Stimulated activated CD8-positive, alpha-beta memory T cell treated with anti-CD3 and anti-CD28 coated beads, Interleukin-7, amount 100 ng/mL, for 48 hours (primary cell): ENCODE measurements at regions not wholly inside any gene's neighbourhood (a gene's known extent, or its start where the extent isn't known, plus 50 kb on each side); places are given as distances from the start of the nearest gene placed in this dataset.

Experiments used
- DNase-seq, 2 donors: peaks; one replicate each; pipeline ENCODE4 v3.0.0-alpha.2; 2020; ENCODE audit warnings: low read depth in 1 of 2; ENCODE audit errors: extremely low read depth in 1 of 2

DNA sequence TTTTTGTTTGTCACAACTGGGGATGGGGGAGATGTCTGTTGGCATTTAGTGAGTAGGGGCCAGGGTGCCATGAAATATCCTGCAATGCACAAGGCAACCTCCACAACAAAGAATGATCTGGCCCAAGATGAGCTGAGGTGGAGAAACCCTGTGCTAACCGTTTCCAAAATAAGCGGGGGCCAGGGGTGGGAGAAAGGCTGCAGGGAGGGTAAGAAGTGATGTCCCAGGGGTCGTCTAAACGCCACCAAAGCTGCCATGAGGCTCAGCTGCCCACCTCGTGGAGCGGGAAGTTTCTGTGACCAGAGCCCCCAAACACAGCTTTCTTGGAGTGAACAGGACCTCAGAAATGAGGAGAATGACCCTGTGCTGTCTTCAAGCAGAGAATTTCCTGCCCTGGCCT is 76.5 kb upstream of the CDH5 start:
- DNase-seq, result no peak

DNA sequence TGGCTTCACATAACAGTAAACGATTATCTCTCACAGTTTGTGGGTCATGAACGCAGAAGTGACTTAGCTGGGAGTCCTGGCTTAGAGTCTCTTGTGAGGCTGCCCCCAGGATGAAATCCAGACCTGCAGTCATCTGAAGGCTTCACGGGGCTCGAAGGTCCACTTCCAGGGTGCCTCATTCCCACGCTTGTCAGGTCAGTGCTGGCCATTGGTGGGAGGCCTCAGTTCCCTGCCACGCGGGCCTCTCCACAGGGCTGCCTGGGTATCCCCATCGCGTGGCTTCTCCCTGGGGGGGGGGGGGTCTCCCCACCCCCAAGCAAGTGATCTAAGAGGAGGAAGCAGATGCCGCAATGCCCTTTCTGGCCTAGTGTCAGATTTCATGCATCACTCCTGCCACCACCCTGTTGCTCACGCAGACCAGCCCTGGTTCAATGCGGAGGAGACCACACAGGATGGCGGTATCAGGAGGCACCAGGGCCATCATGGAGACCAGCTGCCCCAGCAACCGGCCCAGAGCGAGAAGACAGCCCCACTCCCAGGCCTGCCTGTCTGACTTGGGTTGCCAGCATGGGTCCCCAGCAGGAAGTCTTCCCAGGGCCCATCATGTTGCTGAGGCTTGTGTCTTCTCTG is 77.3 kb upstream of the CDH5 start:
- no peak for DNase-seq

DNA sequence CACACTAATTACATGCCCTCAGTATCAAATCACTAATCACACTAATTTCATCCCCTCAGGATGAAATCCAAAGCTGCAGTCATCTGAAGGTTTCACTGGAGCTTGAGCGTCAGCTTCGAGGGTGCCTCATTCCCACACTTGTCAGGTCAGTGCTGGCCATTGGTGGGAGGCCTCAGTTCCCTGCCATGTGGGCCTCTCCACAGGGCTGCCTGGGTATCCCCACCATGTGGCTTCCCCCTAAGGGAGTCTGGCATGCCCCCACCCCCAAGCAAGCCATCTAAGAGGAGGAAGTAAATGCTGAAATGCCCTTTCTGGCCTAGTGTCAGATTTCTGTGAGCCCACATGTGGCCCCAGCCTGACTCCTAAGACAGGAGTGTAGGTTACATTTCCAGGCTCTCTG is 78.6 kb upstream of the CDH5 start:
- DNase-seq, result no peak

DNA sequence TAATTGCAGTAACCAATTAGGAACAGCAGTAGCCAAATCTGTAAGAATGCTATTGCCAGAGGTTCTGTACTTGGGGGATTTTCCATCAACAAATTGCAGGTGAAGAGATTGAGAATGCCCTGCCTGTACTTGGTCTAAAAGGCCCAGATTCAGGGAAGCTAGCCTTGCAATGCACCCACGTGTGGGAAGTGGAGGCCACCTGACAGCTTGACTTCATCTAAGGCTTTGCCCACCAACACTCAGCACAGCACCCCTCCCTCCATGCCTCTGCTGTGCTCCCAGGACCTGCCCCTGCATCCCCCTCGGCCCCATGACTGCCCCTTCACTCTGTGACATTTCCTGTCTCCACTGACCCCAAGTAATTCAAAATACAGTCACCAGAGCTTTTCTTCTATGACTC is 79.1 kb upstream of the CDH5 start:
- DNase-seq, result no peak

DNA sequence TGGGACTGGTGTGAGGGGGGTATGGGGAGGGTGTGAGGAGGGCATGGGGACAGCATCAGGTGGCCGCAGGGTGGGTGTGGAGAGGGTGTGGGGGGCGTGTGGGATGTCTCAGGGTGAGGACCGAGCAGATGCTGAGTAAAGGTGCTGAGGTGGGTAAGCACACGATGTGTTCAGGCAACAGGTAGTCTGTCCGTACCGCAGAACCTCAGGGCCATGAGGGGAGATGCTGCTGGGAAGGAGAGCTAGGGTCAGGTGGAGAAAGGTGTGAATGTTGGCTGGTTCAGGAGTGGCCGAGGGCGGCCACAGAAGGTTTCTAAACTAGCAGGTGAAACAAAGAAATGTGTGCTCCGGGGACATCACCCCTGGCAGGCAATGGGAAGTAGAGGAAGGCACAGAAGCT is 80.0 kb upstream of the CDH5 start:
- no peak for DNase-seq

DNA sequence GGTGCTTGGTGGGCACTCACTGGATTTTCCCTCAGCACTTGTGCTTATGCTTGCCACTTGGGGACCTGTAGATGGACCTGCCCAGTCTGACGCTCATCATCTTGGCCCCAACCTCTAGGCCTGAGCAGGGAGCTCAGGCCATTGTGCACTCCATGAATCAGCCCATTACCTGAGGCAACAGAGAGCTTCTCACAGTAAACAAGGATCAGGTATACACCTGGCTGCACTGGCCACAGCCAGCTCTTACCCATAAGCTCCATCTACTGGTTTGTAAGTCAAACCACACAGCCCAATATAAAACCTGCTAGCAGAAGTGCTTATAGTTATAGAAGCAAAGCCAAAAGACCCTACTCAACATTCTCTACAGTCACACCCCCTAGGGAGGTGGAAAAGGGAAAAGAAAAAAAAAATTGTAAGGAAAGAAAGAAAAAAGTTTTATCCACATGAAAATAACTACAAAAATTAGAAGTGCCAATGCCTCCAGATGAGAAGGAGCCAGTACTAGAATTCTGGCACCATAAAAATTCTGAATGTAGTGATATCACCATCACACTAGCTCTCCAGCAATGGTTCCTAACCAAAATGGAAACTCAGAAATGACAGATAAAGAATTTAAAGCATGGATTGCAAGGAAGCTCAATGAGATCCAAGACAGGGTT is 87.8 kb upstream of the CDH5 start:
- no peak for DNase-seq

DNA sequence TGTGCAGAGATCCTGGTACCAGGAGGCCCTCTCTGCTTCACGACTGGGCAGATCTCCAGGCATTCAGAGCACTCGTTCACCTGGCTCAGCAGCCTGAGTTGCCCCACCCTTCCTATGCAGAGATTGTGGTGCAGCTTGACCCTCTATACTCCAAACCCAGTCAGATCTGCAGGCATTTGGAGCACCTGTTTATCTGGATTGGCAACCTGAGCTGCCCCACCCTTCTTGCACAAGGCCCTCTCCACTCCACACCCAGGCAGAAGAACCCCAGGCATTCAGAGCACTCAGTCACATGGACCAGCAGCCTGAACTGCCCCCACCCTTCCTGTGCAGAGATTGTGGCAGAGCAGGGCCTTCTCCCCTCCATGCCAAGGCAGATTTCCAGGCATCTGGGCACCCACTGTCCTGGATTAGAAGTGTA is 88.4 kb upstream of the CDH5 start:
- DNase-seq, result no peak

DNA sequence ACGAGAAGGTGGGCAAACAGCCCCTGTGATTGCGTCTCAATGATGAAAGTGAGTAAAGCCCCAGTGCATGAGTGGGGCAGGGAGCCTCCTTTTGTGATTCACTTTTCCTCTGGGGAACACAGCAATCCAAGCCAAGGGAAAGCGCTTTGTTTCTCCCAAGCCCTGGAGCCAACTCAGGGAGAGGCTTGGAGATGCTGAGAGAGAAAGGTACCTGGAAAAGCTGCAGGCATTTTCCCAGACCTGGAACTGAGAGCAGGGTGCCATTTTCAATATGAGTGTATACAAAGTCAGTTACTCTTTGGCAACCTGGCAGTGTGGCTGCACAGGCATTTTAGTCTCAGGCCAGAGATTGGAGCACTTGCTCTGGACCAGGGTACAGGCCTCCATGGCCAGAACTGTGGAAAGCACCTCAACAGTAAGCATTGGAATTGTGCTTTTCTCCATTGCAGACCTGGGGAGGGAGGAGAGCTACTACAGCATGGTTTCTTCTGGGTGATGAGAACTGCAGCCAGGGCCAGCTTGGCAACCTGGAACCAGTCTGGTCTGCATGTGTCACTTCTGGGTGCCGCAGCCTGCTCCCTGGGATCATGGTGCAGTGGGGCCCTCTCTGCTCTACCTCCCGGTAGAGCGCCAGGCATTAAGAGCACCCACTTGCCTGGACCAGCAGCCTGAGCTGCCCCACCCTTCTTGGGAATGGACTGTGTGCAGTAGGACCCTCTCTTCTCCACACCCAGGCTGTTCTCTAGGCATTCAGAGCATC is 89.0 kb upstream of the CDH5 start:
- DNase-seq, result no peak

DNA sequence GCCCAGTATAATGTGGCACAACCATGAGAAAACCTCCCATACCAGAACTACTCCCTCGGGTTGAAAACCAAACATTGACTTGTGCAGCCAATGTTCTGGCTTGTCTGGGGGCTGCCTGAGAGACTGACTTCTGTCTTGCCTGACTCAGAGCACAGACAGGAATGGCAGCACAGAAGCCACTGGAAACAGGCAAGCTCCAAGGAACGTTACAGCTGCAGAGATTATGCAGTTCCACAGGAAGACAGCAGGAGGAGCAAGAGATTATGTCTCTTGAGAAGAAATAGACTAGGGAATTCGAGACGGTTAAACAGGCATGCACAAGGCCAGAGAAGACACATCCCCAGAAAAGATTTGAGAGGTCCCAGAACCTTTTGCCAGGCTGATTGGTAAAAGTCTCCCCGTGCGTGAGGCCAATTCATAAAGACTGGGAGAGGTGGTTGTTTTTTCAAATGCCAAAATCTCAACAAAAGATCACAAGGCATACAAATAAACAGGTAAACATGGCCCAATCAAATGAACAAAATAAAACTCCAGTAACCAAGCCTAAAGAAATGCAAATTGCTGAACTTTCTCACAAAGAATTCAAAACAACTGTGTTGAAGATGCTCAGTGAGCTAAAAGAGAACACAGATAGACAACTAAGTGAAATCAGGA is 90.6 kb upstream of the CDH5 start:
- no peak for DNase-seq

DNA sequence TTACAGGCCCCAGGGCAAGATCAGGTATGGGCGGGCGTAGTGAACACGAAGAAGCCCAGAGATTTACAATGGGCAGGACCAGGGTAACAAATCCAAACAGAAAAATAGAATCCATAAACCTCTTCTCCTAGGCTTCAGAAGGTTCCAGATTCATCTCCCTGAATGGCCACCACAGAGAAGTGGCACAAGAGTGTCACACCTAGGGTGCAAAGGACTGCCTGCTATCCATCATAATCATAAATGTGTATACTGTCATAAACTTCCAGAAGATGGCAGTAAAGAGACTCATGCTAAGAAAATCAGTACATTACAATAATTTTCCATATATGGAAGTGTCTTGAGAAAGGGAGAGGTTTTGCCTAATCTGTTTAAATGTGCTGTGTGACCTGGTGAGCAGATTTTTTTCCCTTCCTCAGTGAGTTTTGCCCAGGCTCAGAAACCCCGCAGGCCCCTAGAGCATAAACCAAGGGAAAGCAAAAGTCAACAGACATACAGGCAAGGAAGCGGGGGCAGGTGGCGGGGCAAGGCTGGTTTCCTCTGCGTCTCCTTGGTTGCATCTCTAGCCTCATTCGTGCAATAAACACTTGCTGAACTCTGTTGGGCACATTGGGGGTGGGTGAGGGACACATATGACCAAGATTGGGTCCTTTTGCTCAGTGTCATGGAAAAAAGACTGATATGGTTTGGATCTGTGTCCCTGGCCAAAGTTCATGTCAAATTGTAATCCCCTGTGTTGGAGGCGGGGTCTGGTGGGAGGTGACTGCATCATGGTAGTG is 92.0 kb upstream of the CDH5 start:
- no peak for DNase-seq

DNA sequence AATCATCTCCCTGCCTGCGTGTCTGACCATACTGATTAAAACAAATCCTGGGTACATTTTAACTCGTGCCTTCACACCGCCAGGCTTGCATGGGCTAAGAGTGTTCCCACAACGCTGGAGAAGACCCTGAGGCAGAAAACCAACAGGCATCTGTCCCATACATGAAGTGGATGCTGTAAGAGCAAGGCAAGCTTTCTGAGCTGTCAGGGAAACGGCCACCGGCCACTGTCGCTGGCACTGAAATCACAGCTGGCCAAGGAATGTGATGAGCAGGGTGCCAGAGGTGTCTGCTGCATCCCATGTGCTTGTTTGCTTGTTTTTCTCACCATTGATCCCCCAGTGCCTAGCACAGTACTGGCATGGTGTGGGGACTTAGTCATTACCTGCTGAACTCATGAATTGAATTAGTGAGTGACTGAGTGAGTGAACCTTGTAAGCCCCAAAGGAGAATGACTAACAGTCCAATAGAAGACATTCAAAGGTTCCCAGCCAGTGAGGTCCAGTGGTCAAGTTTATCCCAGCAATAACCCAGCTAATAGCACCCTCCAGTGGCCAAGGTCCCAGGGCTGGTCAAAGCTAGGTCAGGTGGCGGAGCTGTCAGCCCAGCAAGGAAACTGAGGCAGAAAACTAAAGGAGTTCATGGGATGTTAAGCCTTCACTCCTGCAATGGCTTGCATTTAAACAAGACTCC is 92.7 kb upstream of the CDH5 start:
- DNase-seq, result no peak

DNA sequence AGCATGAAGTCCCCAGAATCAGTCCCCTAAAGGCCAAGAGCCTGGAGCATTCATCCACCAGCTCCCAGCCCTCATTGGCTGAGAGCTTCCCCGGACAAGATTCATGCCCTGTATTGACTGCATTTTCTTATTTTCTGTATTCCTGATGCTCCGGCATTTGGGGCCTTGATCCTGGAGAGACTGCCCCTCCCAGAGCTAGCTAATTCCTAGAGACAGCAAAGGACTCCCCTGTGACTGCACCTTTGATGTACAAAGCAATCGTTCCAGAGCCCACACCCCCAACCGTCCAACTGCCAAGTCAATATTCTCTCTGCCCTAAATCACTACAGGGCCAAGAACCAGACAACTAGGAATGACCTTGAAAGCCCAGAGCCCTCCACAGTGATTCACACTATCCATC is 93.4 kb upstream of the CDH5 start:
- DNase-seq, result no peak

DNA sequence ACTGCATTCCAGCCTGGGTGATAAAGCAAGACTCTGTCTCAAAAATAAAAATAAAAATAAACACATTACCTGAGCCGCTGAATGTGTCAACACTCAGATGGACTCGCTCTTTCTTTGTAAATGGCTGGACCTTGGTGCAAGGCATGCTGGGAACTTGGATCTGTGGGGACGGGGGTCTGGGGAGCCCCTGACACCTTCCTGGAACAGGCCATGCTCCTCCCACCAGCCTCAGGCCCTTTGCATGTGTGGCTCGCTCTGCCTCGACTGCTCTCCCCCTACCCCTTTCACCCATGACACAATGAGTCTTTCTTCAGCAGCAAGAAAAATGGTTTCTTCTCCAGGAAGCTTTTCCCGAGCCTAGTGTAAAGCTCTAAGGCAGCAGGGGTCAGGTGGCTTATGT is 94.0 kb upstream of the CDH5 start:
- no peak for DNase-seq

DNA sequence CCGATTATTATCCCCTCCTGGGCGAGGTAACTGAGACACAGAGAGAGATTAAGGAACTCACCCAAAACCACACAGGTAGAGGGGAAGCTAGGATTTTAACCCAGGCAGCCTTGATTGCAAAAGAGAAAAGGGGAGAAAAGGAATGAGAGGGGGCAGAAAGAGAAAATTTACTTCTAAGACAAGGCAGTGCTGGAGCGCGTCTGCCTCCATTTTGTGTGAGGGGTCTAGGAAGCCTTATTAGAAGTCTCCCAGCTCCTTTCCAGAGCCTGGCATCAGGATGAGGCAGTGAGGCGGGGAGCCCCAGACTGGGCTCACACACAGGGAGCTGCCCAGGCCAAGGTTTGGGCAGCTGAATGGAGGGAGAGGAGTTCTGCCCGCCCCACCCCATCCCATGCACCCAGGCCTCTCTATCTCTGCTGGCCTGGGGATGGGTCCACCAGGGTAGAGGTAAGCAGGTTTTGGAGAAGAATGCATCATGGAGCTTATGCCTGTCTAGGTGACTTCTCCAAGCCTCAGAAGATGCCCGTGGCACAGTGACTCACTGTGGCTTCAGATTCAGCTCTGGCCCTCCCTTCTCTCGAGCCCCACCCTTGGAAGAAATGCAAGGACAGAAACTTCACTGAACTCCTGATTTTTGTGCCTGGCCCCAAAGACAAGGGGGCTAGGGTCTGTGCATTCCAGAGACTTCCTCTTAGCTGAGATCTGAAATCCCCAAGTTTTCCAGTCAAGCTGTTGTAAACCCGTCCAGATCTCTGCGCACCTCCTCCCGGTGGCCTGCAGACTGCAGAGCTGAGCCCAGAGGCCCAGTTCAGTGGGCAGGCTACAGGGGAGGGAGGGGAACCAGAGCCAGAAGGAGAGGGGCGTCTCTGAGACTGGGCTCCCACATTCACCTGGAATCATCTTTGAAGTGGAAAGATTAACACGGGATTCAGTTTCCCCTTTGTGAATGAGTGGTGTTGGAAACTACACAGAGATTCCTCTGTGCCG is 95.1 kb upstream of the CDH5 start:
- DNase-seq, result no peak

DNA sequence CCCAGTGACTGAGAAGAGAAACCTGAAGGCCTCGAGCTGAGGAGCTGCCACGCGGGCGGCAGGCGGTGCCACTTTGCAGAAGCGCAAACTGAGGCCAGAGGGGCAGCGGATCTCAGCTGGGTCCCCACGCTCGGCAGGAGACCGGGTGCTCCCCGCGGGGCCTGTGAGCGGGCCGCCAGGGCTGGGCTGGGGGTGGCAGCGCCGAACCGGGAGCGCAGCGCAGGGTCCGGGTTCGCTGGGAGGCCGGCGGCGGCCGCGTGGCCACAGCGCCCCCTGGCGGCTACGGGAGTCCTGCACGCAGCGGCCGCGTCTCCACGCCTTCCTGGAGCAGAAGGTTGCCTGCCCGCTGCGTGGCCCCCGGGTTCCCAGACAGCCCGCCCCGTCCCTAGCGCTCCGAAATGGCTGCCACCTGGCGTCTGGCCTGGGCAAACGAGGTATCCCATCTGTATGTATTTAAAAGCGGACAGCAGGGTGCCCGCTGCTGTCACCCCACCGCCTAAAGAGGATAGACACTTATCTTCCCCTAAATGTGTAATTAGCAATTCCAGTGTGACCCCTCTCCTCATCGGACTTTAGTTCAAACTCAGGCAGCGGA is 96.1 kb upstream of the CDH5 start:
- DNase-seq, result peak; percentile 25 to 37

DNA sequence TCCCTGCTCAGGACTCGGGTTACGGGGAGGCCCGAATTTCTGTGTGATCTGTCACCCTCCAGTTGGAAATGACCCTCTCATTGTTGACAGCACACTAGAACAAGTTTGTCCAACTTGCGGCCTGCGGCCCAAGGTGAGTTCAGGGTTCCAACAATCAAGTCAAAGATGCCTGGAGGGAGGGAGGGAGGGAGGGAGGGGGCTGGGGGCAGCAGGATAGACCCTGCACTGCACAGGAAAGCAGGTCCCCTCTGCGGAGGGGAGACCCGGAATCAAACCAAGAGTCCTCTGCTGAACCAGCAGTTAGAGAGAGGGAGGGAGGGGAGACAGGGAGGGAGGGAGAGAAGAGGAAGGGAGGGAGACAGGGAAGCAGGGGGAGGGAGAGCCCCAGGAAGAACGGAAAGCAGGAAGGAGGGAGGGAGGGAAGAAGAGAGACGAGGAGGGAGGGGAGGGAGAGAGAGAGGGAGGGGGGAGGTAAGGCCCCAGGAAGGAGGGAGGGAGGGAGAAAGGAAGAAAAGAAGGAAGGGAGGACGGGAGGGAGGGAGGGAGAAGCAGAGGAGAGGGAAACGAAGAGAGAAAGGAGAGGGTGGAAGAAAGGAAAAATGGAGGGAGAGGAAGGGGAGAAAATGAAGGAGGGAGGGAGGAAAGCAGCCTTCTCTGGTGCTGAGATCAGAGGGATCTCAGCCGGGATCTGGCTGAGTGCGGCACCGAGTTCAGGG is 96.7 kb upstream of the CDH5 start:
- DNase-seq, result no peak

DNA sequence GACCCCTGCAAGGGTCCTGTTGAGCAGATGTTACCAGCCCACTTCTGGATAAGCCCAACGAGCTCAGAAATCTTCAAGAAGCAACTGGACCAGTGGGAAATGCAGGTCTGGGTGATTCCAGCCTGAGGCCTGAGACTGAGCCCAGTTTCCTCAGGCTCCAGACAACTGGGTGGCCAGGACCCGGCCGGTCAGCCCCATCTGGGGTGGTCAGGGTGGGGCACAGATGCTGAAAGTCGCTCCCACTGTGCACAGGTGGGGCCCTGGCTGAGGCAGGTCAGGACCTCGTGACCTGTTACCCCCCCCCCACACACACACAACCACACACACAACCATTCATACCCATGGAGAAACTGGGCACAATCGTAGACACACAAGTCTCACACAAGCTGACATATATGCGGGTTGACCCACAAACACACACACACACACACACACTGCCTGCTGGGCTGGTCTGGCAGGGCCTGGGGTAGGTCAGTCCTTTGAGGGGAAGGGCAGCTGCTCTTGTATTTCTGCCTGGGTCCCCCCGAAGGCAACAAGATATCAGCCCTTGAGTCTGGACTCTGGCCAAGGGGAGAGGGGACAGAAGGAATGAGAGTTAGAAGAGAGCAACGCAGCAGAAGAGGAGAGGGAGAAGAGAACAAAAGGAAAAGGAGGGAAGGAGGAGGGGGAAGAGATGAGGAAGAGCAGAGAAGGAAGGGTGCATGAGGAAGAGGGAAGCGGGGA is 99.0 kb upstream of the CDH5 start:
- no peak for DNase-seq
